Right cardiac atrium (tissue), 5 donors: ENCODE measurements at regions not wholly inside any gene's neighbourhood (a gene's known extent, or its start where the extent isn't known, plus 50 kb on each side); places are given as distances from the start of the nearest gene placed in this dataset.

Experiments
- ATAC-seq, 2 donors: fragments of 200-7000 bp; cut with Tn5 transposase; one replicate each; pipeline versions ENCODE4 v1.8.0 to v1.9.1; 2020; ENCODE audit warnings: moderate library complexity in 2 of 2, mild to moderate bottlenecking in 1 of 2
- DNase-seq, 3 donors: peaks; one replicate each; pipeline ENCODE4 v3.0.0-alpha.2; 2020
- H3K27ac ChIP-seq: one replicate; pipeline ENCODE4 v1.5.1; 2013; ENCODE audit warnings: mild to moderate bottlenecking, low read length, control low read depth, moderate library complexity
- H3K27me3 ChIP-seq: one replicate; pipeline ENCODE4 v1.6.1; 2013; ENCODE audit not compliant: control insufficient read depth, insufficient read depth
- H3K4me1 ChIP-seq: one replicate; pipeline ENCODE4 v1.6.1; 2013; ENCODE audit warnings: low read length; ENCODE audit not compliant: control insufficient read depth, insufficient read depth
- H3K4me3 ChIP-seq: one replicate; pipeline ENCODE4 v1.5.1; 2013; ENCODE audit warnings: low read length, control low read depth
- H3K9me3 ChIP-seq: one replicate; pipeline ENCODE4 v1.6.1; 2013; ENCODE audit warnings: low read length; ENCODE audit not compliant: control insufficient read depth
- WGBS: extraction: QIAGEN DNeasy Blood & Tissue Kit; methylation state at CpG from one replicate; pipeline ENCODE4 v1.1.7; 2013; 5-methylcytosine and 5-hydroxymethylcytosine counted together
- intact Hi-C, 4 donors: fragments of 100-400 bp; cut with DNase I; formaldehyde crosslinking; loops; one replicate each; pipeline versions ENCODE4 v1.11.0 to v1.14.0; 2022 to 2023
- donor health status: healthy with polysubstance abuse.
- donor health status: DM: no; HTN: yes; CAD: no.
- donor health status: DM: no; HTN: no; CAD: no.
- donor health status: DM: no; HTN: yes; CAD: no; lungs with severe emphysema.
- donor health status: DM: yes; HTN: yes; CAD: no.

DNA sequence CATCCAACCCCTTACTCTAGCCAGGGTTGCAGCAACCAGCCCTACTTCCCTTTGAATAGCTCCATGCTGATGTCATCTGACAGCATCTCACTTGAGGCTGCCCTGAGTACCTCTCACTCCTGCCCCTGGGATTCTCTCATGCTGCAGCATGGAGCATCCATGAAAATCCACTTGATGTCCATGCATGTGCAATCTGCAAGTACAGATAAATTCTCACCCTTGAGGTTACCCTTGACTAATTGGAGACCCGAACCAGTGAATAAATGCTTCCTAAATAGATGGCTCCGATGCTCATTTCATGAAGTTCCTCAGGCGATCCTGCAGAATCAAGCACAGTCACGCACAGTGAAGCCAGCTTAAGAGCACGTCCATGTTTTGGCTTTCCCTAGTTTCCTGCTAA is 298.3 kb downstream of the RBM43 start:
- Histone ChIP-seq H3K4me1 (no peaks in the 10 kb centered on the region), H3K27me3 (no peaks in the 10 kb centered on the region), H3K4me3 (no peak overlapping the region), H3K27ac (no peak overlapping the region), H3K9me3 (no peaks in the 10 kb centered on the region)
- DNase-seq = no peak
- 69% methylated on average over 5 of the region's 5 CpGs for WGBS
- no peak for ATAC-seq
- intact Hi-C loops = no loop called here

DNA sequence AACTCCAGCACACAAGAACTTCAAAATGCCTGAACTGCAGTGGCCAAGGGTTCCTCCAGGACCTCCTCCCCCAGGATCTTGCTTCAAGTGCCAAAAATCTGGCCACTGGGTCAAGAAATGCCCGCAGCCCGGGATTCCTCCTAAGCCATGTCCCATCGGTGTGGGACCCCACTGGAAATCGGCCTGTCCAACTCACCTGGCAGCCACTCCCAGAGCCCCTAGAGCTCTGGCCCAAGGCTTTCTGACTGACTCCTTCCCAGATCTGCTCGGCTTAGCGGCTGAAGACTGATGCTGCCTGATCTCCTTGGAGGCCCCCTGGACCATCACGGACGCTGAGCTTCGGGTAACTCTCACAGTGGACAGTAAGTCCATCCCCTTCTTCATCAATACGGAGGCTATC is 306.4 kb downstream of the RBM43 start:
- ATAC-seq = no peak
- intact Hi-C loops = no loop called here
- no peaks in the 10 kb centered on the region for H3K4me1 ChIP-seq
- no peak for DNase-seq
- 94% methylated on average over 10 of the region's 10 CpGs for WGBS
- no peaks in the 10 kb centered on the region for H3K27me3 ChIP-seq
- H3K9me3 ChIP-seq = no peaks in the 10 kb centered on the region
- no peak overlapping the region for H3K4me3 ChIP-seq
- H3K27ac ChIP-seq = no peak overlapping the region

DNA sequence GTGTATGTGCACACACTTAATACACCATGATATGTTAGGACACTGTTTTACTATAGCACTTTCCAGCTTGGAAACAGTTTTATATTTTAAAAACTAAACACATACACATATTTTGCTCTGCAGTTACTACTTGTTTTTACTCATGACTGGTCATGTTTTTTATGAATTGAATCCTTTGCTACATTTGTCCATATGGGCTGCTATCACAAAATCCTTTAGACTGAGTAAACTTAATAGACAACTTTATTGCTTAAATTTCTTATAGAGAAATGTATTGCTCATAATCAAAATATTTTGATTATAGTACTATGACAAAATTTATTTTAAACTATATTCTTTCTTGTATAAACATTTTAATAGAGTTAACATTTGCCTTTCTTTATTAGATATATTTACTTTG is 314.8 kb downstream of the RBM43 start:
- Histone ChIP-seq H3K27ac (no peak overlapping the region), H3K4me1 (no peaks in the 10 kb centered on the region), H3K9me3 (no peaks in the 10 kb centered on the region), H3K27me3 (no peaks in the 10 kb centered on the region), H3K4me3 (no peak overlapping the region)
- ATAC-seq (no peak), DNase-seq (no peak)
- intact Hi-C loops = no loop called here

DNA sequence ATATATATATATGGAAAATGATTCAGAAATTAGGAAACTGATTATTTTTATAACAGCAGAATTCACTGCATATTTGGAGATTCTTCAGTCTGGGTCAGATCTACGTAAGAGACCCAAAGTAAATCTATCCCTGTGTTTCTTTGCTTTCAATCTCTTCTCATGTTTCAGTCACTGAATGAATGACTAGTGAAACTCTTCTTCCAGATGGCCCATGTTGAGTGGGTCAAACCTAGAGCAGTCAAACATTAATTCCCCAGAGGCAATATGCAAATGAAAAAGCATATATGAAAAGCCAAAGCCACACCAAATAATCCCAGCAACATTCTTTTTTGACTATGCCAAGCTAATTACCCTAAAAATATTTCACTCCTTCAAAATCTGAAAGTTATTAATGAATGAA is 317.3 kb downstream of the RBM43 start:
- no peaks in the 10 kb centered on the region for H3K9me3 ChIP-seq
- 72% methylated on average over 1 of the region's 1 CpG for WGBS
- no peak overlapping the region for H3K4me3 ChIP-seq
- intact Hi-C loops = no loop called here
- H3K27ac ChIP-seq = no peak overlapping the region
- H3K27me3 ChIP-seq = no peaks in the 10 kb centered on the region
- ATAC-seq = no peak
- DNase-seq = no peak
- no peaks in the 10 kb centered on the region for H3K4me1 ChIP-seq

DNA sequence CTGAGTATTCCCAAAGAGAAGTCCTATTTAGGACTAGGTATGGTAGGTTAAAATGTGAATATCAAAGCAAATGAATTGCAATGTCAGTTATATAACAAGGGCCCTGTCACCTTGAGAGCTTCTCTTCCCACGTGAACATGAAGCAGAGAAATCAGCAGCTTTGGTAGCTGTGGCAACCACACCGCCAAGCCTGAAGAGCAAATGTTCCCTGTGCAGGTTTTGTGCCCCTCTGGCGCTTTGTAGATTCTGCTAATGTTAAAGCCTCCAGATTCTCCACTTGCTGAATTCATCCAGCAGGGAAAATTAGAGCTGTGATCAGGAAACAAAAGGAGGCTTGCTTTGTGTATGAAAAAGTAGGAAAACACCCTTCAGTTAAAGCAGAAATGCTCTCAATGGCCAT is 322.6 kb downstream of the RBM43 start:
- intact Hi-C loops = no loop called here
- no peaks in the 10 kb centered on the region for H3K9me3 ChIP-seq
- no peaks in the 10 kb centered on the region for H3K27me3 ChIP-seq
- H3K27ac ChIP-seq = no peak overlapping the region
- no peak for ATAC-seq
- no peak overlapping the region for H3K4me3 ChIP-seq
- WGBS = 80% methylated on average over 3 of the region's 3 CpGs
- no peaks in the 10 kb centered on the region for H3K4me1 ChIP-seq
- DNase-seq = no peak

DNA sequence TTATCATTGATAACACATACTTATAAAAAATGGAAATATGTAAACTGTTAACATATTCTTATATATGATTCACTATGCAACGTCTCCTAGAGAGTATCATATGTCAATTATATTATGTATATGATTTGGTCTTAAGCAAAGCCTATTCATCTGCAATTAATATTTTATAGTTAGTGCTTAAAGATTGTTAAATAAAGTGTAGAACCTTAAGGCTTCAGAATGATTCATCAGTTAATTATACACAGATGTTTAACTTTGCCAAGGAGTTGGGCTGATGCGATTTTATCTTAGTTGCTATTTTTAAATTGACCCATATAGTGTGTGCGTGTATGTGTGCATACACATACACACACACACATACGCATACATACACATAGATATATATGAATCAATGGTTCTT is 323.1 kb downstream of the RBM43 start:
- H3K4me1 ChIP-seq = no peaks in the 10 kb centered on the region

GRCh38 chr2:150937030-150937429 is 324.6 kb downstream of the RBM43 start:
- intact Hi-C loops = no loop called here
- no peak overlapping the region for H3K27ac ChIP-seq
- no peaks in the 10 kb centered on the region for H3K27me3 ChIP-seq
- ATAC-seq (no peak), DNase-seq (no peak)
- WGBS = 48% methylated on average over 1 of the region's 1 CpG
- H3K4me1 ChIP-seq = no peaks in the 10 kb centered on the region
- H3K4me3 ChIP-seq = no peak overlapping the region
- H3K9me3 ChIP-seq = no peaks in the 10 kb centered on the region

More for the DNA sequence above, 323.1 kb downstream of the RBM43 start:
- 68% methylated on average over 4 of the region's 4 CpGs for WGBS
- Histone ChIP-seq H3K9me3 (no peaks in the 10 kb centered on the region), H3K4me3 (no peak overlapping the region), H3K27me3 (no peaks in the 10 kb centered on the region), H3K27ac (no peak overlapping the region)
- DNase-seq = no peak
- intact Hi-C loops = no loop called here
- ATAC-seq = no peak

GRCh38 chr2:150931451-150931850 is 330.2 kb downstream of the RBM43 start:
- ATAC-seq = no peak
- intact Hi-C loops = no loop called here
- Histone ChIP-seq H3K4me3 (no peak overlapping the region), H3K4me1 (no peaks in the 10 kb centered on the region), H3K27ac (no peak overlapping the region), H3K9me3 (no peaks in the 10 kb centered on the region), H3K27me3 (no peaks in the 10 kb centered on the region)
- DNase-seq = no peak
- 86% methylated on average over 3 of the region's 3 CpGs for WGBS

GRCh38 chr2:150925611-150926010 is 336.1 kb downstream of the RBM43 start:
- DNase-seq = no peak
- Histone ChIP-seq H3K4me1 (no peaks in the 10 kb centered on the region), H3K4me3 (no peak overlapping the region), H3K9me3 (no peaks in the 10 kb centered on the region), H3K27me3 (no peaks in the 10 kb centered on the region), H3K27ac (no peak overlapping the region)
- ATAC-seq = no peak
- intact Hi-C loops = no loop called here

- Histone ChIP-seq H3K4me1 (no peaks in the 10 kb centered on the region), H3K27ac (no peak overlapping the region), H3K27me3 (no peaks in the 10 kb centered on the region), H3K4me3 (no peak overlapping the region), H3K9me3 (no peaks in the 10 kb centered on the region)
- 52% methylated on average over 5 of the region's 5 CpGs for WGBS
- DNase-seq (no peak), ATAC-seq (no peak)
- intact Hi-C loops = no loop called here
Measured at GRCh38 chr2:150924878-150925277, 336.8 kb downstream of the RBM43 start.

GRCh38 chr2:150919901-150920300 is 341.8 kb downstream of the RBM43 start:
- Histone ChIP-seq H3K4me3 (no peak overlapping the region), H3K27me3 (no peaks in the 10 kb centered on the region), H3K9me3 (no peaks in the 10 kb centered on the region), H3K27ac (no peak overlapping the region), H3K4me1 (no peaks in the 10 kb centered on the region)
- intact Hi-C loops = no loop called here
- 93% methylated on average over 5 of the region's 5 CpGs for WGBS
- no peak for DNase-seq
- ATAC-seq = no peak

DNA sequence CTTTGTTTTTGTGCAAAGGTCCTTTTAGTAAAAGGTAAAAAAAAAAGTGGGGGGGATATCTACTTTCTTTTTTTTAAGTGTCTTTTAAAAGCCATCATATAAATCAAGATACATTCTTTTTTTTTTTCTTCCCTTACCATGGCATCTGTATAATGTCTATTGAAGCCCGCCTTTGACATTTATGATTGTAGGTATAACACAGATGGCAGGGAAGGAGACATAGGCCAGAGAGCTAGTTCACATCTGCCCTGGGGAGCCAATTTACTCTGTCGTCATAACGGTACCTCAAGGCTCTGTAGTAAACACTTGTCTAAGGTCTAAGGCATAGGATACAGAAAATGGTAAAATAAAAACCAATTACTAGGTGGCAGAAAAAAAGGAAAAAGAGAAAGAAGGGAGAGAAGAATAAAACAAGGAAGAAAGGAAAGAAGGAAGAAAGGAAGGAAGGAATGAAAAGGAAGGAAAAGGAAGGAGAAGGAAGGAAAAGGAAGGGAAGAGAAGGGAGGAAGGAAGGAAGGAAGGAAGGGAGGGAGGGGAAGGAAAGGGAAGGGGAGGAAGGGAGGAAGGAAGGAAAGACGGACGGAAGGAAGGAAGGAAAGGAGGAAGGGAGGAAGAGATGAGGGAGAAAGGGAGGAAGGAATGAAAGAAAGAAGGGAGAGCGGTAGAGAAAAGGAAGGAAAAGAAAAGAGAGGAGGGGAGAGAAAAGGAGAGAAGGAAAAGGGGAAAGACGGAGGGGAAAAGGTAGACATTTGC is 343.5 kb downstream of the RBM43 start:
- H3K9me3 ChIP-seq = no peaks in the 10 kb centered on the region
- DNase-seq (no peak), ATAC-seq (no peak)
- H3K27me3 ChIP-seq = no peaks in the 10 kb centered on the region
- H3K27ac ChIP-seq = no peak overlapping the region
- no peaks in the 10 kb centered on the region for H3K4me1 ChIP-seq
- intact Hi-C loops = no loop called here
- no peak overlapping the region for H3K4me3 ChIP-seq
- 85% methylated on average over 7 of the region's 7 CpGs for WGBS
